Endothelial cell of umbilical vein (primary cell): ENCODE measurements at regions not wholly inside any gene's neighbourhood (a gene's known extent, or its start where the extent isn't known, plus 50 kb on each side); places are given as distances from the start of the nearest gene placed in this dataset.

ENCODE experiments used
- BruUV-seq: library from RNA; stranded (reverse); fragments of 400-500 nt; replicated peaks from 2 replicates; lab custom pipeline; 2021; lab: Mats Ljungman, UMichigan
- CTCF ChIA-PET: fragments of 300-600, 350-600 bp; sonication (Branson Sonifier 250); formaldehyde crosslinking; loops from one replicate; lab custom pipeline; 2021; ENCODE audit warnings: antibody characterized with exemption, inconsistent platforms; lab: Charles Lee
- POLR2A ChIA-PET: fragments of 300-600, 350-600 bp; sonication (Branson Sonifier 250); formaldehyde crosslinking; loops from one replicate; lab custom pipeline; 2021; ENCODE audit warnings: antibody characterized with exemption, inconsistent platforms; lab: Charles Lee
- DNase-seq: peaks from one replicate; pipeline ENCODE4 v3.0.0-alpha.2; 2011; ENCODE audit warnings: low read depth, low spot score
- FAIRE-seq: peaks from 2 replicates; lab custom pipeline; 2011; peaks lifted over from hg19 to GRCh38; lab: Jason Lieb, UNC
- H2AFZ ChIP-seq: 2 replicates; pipeline ENCODE4 v1.6.0; 2012; ENCODE audit warnings: low read depth, low read length, control low read depth, inconsistent platforms
- H3K27ac ChIP-seq: 2 replicates; pipeline ENCODE4 v1.5.1; 2011; ENCODE audit warnings: low read depth, mild to moderate bottlenecking, control low read depth, low read length, moderate library complexity; ENCODE audit not compliant: insufficient read depth
- H3K27me3 ChIP-seq, 2 experiments: 2 replicates each; pipeline versions ENCODE4 v1.6.0 to v1.6.1; 2011; ENCODE audit warnings: low read length in 2 of 2, mixed read lengths in 1 of 2; ENCODE audit not compliant: control insufficient read depth in 2 of 2, insufficient read depth in 2 of 2
- H3K36me3 ChIP-seq, 2 experiments: 2 replicates in 1 of 2; 3 replicates in 1 of 2; pipeline ENCODE4 v1.5.1; 2011; ENCODE audit warnings: low read length in 2 of 2, mild to moderate bottlenecking in 1 of 2, moderate library complexity in 1 of 2; ENCODE audit not compliant: control insufficient read depth in 2 of 2, insufficient read depth in 2 of 2; ENCODE audit errors: extremely low read depth in 1 of 2
- H3K4me1 ChIP-seq: 3 replicates; pipeline ENCODE4 v1.5.1; 2011; ENCODE audit warnings: mild to moderate bottlenecking, low read length; ENCODE audit not compliant: control insufficient read depth, insufficient read depth; ENCODE audit errors: extremely low read depth
- H3K4me2 ChIP-seq: 2 replicates; pipeline ENCODE4 v1.6.1; 2011; ENCODE audit warnings: low read length, control low read depth, mixed read lengths; ENCODE audit not compliant: insufficient read depth
- H3K4me3 ChIP-seq, 3 experiments: fragments of 200-600 bp in 1 of 3; sonication (generic), shearing (Covaris generic) in 1 of 3; replicated peaks in 1 of 3; 2 replicates each; pipeline ENCODE4 v1.5.1; 2011 to 2016; ENCODE audit warnings: control low read depth in 3 of 3, low read length in 3 of 3, mild to moderate bottlenecking in 2 of 3, inconsistent platforms in 1 of 3, low read depth in 1 of 3, moderate library complexity in 1 of 3; ENCODE audit not compliant: insufficient read depth in 1 of 3
- H3K79me2 ChIP-seq: 2 replicates; pipeline ENCODE4 v1.6.0; 2012; ENCODE audit warnings: low read length, inconsistent platforms; ENCODE audit not compliant: control insufficient read depth, insufficient read depth
- H3K9ac ChIP-seq: replicated peaks from 2 replicates; pipeline ENCODE3; 2011; ENCODE audit warnings: low read length, control low read depth; ENCODE audit not compliant: insufficient read depth; ENCODE audit errors: extremely low read depth
- H3K9me1 ChIP-seq: replicated peaks from 3 replicates; pipeline ENCODE4 v1.6.0; 2011; ENCODE audit warnings: mild to moderate bottlenecking, low read length; ENCODE audit not compliant: control insufficient read depth, insufficient read depth; ENCODE audit errors: extremely low read depth
- H3K9me3 ChIP-seq: replicated peaks from 2 replicates; pipeline ENCODE4 v1.5.1; 2012; ENCODE audit warnings: low read length, inconsistent platforms; ENCODE audit not compliant: control insufficient read depth, insufficient read depth
- H4K20me1 ChIP-seq: replicated peaks from 2 replicates; pipeline ENCODE3; 2011; ENCODE audit warnings: mild to moderate bottlenecking, low read length; ENCODE audit not compliant: control insufficient read depth, insufficient read depth; ENCODE audit errors: extremely low read depth
- EZH2 ChIP-seq: IDR thresholded peaks from 2 replicates; pipeline ENCODE4 v1.6.1; 2012; ENCODE audit warnings: borderline replicate concordance, low read depth, mild to moderate bottlenecking, moderate library complexity, low read length, inconsistent platforms; ENCODE audit not compliant: severe bottlenecking
- FOS ChIP-seq: IDR thresholded peaks from 2 replicates; pipeline ENCODE4 v1.6.1; 2011; ENCODE audit warnings: mild to moderate bottlenecking, low read length, moderate library complexity, borderline replicate concordance; ENCODE audit not compliant: insufficient read depth
- GATA2 ChIP-seq: IDR thresholded peaks from 2 replicates; pipeline ENCODE4 v1.7.0; 2011; ENCODE audit warnings: low read depth, mild to moderate bottlenecking, moderate library complexity, mixed read lengths, low read length; ENCODE audit not compliant: insufficient read length, insufficient read depth
- JUN ChIP-seq: IDR thresholded peaks from 2 replicates; pipeline ENCODE4 v1.6.1; 2011; ENCODE audit warnings: borderline replicate concordance, low read depth; ENCODE audit not compliant: insufficient read length, insufficient read depth
- MAX ChIP-seq: IDR thresholded peaks from 2 replicates; pipeline ENCODE4 v1.6.1; 2011; ENCODE audit not compliant: insufficient read depth, insufficient read length
- MYC ChIP-seq: IDR thresholded peaks from one replicate; pipeline ENCODE4 v1.6.1; 2011; ENCODE audit warnings: mild to moderate bottlenecking, low read depth, low read length
- POLR2A ChIP-seq: IDR thresholded peaks from 2 replicates; pipeline ENCODE4 v1.6.1; 2012; ENCODE audit warnings: low read depth, mild to moderate bottlenecking, control low read depth, low read length
- POLR2AphosphoS5 ChIP-seq: IDR thresholded peaks from 2 replicates; pipeline ENCODE4 v1.6.1; 2012; ENCODE audit warnings: low read depth, mild to moderate bottlenecking, control low read depth, low read length, moderate library complexity; ENCODE audit not compliant: insufficient read depth
- dilution Hi-C: fragments of 300-500 bp; cut with MboI; formaldehyde crosslinking; loops from one replicate; pipeline ENCODE4 v1.15.0; 2019; ENCODE audit warnings: low sequenced_read_pairs; ENCODE audit not compliant: extremely low pct_ligation_motif_present
- intact Hi-C: fragments of 100-400 bp; cut with micrococcal nuclease; formaldehyde crosslinking; loops from one replicate; pipeline ENCODE4 v1.10.0; 2022
- TF ChIP-seq, protein P1 (sequence below), 2 donors: IDR thresholded peaks; 1 replicate in 1 of 2; 2 replicates in 1 of 2; pipeline ENCODE4 v1.5.1; 2011; ENCODE audit warnings: low read length in 2 of 2, mild to moderate bottlenecking in 2 of 2, moderate library complexity in 2 of 2, control low read depth in 1 of 2, inconsistent platforms in 1 of 2, low read depth in 1 of 2; ENCODE audit not compliant: insufficient read depth in 1 of 2; ENCODE audit errors: extremely low read depth in 1 of 2

DNA sequence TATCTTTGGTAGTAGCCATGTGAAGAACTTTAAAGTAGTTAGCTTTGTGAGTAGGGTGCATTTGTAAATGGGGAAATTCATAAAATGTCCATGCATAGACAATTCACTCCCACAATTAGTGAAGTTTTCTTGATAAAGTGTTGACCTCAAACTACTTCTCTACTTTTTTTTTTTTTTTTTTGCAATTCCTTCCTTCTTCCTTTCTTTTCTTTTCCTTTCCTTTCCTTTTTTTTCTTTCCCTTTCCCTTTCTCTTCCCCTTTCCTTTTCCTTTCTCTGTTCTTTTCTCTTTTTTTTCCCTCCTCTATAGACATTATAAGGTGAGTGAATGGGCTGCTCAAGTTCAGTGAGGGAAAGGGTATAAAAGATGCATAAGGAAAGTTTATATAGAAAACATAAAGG lies 184.2 kb downstream of the PTEN start:
- FAIRE-seq (no peak), DNase-seq (no peak)
- no peaks in the 10 kb centered on the region for H4K20me1 ChIP-seq
- H3K27ac ChIP-seq = no peak overlapping the region
- no peaks in the 10 kb centered on the region for H3K9me1 ChIP-seq
- no peaks in the 10 kb centered on the region for H3K9me3 ChIP-seq
- POLR2A ChIA-PET = no interaction called here
- no peaks in the 10 kb centered on the region for H3K36me3 ChIP-seq
- no peak overlapping the region for H3K4me2 ChIP-seq
- TF ChIP-seq EZH2 = no peak
- no peak for TF ChIP-seq MAX
- TF ChIP-seq FOS = no peak
- no peak for TF ChIP-seq POLR2AphosphoS5
- dilution Hi-C loops = no loop called here
- CTCF ChIA-PET = no interaction called here
- no peak overlapping the region for H3K9ac ChIP-seq
- H3K27me3 ChIP-seq = no peaks in the 10 kb centered on the region
- H3K4me1 ChIP-seq = no peaks in the 10 kb centered on the region
- intact Hi-C loops = no loop called here
- H3K79me2 ChIP-seq = no peaks in the 10 kb centered on the region
- no TSS peak for BruUV-seq
- H3K4me3 ChIP-seq = no peak overlapping the region
- no peak overlapping the region for H2AFZ ChIP-seq

- Histone ChIP-seq H3K4me3 (no peak overlapping the region), H3K9me3 (no peaks in the 10 kb centered on the region), H4K20me1 (no peaks in the 10 kb centered on the region), H2AFZ (no peak overlapping the region), H3K4me1 (no peaks in the 10 kb centered on the region), H3K27ac (no peak overlapping the region), H3K27me3 (peaks cover 0 to 2% of the 10 kb centered on the region in 2 experiments), H3K4me2 (no peak overlapping the region), H3K79me2 (no peaks in the 10 kb centered on the region), H3K9me1 (no peaks in the 10 kb centered on the region), H3K36me3 (no peaks in the 10 kb centered on the region), H3K9ac (no peak overlapping the region)
- TF ChIP-seq JUN (no peak), GATA2 (no peak), MAX (no peak), POLR2AphosphoS5 (no peak), EZH2 (no peak), MYC (no peak), POLR2A (no peak), FOS (no peak)
- TF ChIP-seq, protein P1, sequence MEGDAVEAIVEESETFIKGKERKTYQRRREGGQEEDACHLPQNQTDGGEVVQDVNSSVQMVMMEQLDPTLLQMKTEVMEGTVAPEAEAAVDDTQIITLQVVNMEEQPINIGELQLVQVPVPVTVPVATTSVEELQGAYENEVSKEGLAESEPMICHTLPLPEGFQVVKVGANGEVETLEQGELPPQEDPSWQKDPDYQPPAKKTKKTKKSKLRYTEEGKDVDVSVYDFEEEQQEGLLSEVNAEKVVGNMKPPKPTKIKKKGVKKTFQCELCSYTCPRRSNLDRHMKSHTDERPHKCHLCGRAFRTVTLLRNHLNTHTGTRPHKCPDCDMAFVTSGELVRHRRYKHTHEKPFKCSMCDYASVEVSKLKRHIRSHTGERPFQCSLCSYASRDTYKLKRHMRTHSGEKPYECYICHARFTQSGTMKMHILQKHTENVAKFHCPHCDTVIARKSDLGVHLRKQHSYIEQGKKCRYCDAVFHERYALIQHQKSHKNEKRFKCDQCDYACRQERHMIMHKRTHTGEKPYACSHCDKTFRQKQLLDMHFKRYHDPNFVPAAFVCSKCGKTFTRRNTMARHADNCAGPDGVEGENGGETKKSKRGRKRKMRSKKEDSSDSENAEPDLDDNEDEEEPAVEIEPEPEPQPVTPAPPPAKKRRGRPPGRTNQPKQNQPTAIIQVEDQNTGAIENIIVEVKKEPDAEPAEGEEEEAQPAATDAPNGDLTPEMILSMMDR (IDR thresholded peaks at IDR 0.05; ENCODE audit: extremely low read depth in 1 of 2, insufficient read depth in 1 of 2, low read depth in 1 of 2, low read length in 2 of 2) = no peak
- intact Hi-C loops (no loop called here), dilution Hi-C loops (no loop called here)
- FAIRE-seq (no peak), DNase-seq (no peak)
- ChIA-PET CTCF (no interaction called here), POLR2A (no interaction called here)
- BruUV-seq = no TSS peak
Measured at GRCh38 chr10:88048312-88048711, 184.9 kb downstream of the PTEN start.
